Colon (tissue), 2 donors: ENCODE measurements at regions not wholly inside any gene's neighbourhood (a gene's known extent, or its start where the extent isn't known, plus 50 kb on each side); places are given as distances from the start of the nearest gene placed in this dataset.
"Not testable (repeated sequence)": the region's sequence is repeated elsewhere in the genome, so short reads cannot be mapped to it uniquely, and the experiment has no call there.

Experiments used
- FAIRE-seq: peaks from 2 replicates; lab custom pipeline; 2012; peaks lifted over from hg19 to GRCh38; lab: Jason Lieb, UNC
- donor health status: control.
- donor health status: control.

DNA sequence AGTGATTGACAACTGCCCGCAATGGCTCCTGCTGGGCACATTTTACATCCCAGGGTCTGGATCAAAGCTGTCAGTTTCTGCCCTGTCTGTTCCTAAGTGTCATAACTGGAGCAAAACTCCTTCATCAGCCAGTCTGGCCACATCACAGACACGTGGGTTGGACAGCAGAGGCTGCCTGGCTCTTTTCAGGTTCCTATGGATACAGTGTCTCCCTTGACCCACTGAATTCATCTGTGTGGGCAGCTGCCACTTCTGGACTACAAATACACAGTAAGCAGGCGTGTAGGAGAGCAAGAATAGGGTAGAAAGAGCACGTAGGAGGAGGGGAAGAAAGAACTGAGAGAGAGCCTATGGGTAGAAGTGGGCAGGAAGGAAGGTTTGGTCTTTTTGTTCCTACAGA lies 238.0 kb downstream of the ENC1 start:
- no peak for FAIRE-seq

DNA sequence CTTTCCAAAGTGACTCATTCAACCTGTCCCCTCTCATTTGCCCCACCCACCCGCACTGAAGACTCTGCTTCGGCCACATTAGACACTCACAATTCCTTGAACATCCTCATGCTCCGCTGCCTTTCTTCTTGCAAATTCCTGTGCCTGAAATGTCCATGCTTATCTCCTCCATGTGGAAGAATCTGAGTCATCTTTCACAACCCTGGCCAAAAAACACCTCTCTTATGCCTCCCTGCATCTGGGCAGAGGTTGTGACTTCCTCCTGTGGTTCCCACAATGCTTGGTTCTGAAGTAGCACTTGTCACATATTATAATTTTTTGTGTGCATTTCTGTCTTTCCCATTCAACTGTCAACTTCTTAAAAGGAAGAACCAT lies 238.6 kb downstream of the ENC1 start:
- FAIRE-seq, result no peak

DNA sequence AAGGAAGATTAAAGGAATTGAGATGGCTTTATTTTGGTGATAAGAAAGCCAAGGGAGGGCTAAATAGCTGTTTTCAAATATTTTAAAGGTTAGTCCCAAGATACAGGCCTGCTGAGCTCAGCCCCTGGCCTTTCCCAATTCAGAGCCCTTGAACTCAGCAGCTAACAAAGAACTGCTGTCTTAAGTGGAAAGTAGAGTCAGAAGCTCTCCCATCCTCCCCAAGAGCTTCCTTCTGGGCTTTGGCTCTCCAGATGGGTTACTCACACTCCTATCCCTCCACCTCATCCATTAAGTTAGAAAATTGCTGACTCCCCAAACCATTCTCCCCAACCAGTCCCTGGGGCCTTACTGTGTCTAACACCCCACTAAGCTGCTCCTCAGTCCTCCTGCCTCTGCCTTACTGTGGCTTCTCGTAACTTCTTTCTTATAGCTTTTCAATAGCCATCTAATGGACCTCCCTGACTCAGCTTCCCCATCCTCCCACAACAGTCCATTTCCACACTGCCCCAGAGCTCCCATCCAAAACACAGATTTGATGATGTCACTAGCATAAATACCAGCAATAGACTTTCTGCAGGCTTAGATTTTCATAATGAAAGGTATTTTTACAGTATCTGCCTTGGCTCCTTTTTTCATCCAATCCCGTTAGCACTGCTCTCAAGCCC lies 239.1 kb downstream of the ENC1 start:
- FAIRE-seq, result no peak

DNA sequence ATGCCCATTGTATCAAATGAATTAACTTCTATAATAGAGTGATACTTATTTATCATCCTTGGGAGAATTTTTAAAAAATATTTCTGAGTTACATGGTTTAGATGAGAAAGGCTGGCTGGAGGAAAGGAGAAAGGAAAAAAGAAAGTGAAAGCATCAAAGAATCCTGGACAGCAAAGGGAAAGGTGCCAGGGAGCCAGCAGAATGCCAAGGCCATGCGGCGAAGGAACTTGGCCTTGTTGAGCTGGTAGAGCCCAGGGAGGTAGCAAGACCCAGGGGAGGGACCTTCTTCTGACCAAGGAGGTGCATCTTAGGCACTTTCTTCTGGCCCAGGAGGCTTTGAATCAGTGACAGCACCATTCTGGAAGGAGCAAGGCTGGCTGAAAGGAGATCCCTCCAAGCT lies 240.5 kb downstream of the ENC1 start:
- no peak for FAIRE-seq

DNA sequence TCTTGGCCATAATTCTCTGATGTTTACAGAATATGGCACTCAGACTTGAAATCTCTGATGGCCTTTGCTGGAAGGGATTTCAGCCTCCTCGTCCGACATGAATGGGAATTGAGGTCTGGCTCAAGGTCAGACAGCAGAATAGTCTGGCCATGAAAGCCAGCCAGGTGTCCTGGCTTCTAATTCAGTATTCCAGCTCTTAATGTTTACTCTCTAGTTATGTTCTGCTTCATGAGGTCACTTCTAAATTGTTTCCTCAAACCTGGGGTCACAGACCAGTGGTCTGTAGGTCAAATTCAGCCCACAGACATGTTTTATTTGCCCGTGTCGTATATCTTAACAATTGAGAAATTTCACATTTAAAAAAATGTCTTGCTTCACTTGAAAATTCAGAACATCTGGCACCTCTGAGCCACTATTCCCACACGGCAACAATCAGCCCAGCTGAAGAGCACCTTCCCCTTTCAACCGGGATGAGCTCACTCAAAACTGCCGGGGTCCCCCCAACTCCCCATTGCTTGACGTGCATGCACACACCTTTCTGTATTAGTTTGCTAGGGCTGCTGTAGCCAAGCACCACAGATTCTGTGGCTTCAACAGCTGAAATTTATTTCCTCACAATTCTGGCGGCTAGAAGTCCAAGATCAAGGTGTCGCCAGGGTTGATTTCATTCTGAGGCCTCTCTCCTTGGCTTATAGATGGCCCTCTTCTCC lies 243.5 kb downstream of the ENC1 start:
- no peak for FAIRE-seq

DNA sequence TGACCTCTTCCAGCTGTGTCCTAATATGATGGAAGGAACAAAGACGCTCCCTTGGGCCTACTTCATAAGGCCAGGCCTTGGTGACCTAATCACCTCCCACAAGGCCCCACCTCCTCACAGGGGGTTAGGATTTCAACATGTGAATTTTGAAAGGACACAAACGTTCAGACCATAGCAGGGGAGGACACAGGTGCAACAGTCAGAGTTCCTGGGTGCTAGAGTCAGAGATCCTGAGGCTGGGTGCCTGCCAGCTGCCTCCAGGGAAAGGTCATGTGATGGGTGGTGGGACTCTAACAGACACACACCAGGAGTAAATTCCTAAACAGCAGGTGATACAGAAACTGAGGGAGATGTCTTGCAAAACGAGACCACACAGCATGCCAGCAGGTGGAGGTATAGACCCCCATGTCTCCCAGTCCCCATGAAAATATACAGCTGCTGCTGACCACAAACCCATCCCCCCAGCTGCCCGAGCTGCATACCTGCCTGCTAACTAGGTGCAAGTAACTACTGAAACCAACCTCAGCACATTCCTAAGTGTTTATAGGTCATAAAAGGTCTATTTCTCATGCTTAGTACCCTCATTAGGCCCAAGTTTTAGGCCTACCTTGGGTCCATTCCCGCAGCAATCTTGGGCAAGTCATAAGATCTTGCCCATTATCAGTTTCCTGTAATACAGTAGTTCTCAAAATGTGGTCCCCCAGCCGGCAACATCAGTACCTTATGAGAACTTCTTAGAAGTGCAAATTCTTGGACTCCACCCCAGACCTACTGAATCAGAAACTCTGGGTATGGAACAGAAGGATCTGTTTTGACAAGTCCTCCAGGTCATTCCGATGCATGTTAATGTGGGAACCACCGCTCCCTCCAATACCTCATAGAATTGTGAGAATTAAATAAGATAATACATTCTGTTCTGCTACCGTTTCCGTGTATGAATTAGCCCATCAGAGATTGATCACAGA lies 245.3 kb downstream of the ENC1 start:
- no peak for FAIRE-seq

DNA sequence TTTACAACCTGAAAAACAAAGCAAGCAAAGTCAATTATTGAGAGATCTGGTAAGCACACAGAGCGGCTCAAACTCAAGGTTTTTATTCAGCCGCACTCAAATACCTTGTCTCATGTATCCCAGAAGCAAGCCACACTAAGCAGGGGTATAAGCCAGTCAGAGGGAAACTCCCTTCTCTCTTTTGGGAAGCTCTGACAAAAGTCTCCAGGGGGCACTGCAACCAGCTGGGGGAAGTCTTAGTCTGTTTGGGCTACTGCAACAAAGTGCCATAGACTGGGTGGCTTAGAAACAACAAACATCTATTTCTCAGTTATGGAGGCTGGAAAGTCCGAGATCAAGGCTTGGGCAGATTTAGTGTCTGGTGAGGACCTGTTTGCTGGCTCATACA lies 246.0 kb downstream of the ENC1 start:
- FAIRE-seq, result no peak

DNA sequence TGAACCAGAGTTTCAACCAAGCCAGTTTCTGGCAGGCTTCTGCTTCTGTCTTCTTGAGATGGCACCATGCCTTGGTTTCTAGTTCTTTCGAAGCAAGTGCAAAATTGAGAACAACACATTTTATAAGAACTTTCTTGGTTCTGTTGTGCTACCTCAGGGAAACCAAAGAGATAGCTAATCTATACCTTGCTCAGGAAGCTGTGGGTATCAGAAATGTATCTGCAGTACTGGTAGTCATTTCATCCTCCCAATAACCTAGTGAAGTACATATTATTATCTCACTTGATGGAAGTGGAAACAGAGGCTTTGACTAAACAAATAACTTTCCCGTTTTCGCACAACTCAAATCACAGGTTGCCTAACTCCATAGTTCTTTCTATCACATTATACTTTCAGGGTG lies 246.6 kb downstream of the ENC1 start:
- FAIRE-seq, result no peak

DNA sequence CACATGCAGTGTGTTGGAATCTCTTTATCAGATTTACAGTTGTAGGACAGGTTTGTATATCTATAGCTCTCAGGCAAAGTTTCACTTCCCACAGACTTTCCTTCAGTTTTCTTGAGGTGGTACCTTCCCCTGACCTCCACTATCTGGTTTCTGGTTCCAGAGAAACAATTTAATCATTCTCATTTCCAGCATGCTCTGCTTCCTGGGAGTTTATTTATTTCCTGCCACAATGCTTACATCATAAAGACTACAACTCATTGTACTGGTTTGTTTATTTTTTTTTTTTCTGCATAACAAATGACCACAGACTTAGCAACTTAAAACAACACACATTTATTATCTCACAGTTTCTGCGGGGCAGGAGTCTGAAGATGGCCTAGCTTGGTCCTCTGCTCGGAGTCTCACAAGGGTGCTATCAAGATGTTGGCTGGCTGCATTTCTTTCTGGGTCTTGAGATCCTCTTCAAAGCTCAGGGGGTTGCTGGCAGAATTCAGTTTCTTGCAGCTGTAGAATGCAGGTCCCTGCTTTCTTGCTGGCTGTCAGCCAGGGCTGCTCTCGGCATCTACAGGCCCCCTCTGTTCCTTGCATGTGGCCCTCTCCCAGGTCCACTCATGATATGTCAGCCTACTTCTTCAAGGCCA lies 247.7 kb downstream of the ENC1 start:
- no peak for FAIRE-seq

DNA sequence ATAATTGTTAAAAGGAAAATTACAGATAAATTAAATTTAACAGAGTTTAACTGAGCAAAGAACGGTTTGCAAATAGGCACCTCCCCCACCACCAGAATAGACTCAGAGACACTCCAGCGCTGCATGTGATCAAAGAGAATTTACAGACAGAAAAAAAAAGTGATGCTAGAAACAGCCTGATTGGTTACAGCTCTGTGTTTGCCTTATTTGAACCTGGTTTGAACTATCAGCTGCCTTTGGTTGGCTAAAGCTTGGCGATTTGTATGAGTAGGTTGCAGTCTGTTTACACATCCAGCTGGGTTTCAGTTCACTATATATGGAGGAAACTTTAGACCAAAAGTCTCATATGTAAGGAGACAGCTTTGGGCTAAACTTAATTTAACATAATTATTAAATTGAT lies 249.1 kb downstream of the ENC1 start:
- no peak for FAIRE-seq

DNA sequence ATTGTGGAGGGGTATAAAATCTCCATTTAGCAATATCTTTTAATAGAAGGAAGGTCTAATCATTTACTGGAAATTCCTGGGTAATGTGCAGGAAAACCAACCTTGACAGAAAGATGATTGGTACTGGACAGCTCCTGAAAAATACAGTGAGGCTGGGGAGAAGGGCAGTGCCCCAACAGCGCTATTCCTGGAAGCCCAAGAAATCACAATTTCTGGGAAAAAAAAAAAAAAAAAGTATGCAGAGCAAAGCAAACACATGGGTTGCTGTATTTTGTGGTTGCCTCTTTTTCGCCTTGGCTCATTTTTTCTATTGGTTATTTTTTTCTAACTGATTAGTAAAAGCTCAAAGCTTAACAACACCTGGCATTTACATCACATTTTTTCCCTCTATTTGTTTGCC lies 249.7 kb downstream of the ENC1 start:
- FAIRE-seq, result no peak

DNA sequence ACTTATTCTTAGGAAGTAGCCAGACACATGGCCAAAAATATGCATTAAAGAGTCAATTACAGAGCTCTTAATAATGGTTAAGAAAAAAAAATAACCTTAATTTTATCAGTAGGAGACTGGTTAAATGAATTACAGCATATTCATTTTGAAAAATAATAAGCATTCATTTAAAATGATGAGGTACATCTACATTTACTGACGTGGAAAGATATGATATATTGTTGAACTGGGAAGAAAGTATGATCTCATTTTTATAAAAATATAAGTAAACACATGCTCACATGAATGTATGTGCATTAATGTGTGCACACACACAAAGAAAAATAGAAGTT lies 250.3 kb downstream of the ENC1 start:
- FAIRE-seq, result no peak

DNA sequence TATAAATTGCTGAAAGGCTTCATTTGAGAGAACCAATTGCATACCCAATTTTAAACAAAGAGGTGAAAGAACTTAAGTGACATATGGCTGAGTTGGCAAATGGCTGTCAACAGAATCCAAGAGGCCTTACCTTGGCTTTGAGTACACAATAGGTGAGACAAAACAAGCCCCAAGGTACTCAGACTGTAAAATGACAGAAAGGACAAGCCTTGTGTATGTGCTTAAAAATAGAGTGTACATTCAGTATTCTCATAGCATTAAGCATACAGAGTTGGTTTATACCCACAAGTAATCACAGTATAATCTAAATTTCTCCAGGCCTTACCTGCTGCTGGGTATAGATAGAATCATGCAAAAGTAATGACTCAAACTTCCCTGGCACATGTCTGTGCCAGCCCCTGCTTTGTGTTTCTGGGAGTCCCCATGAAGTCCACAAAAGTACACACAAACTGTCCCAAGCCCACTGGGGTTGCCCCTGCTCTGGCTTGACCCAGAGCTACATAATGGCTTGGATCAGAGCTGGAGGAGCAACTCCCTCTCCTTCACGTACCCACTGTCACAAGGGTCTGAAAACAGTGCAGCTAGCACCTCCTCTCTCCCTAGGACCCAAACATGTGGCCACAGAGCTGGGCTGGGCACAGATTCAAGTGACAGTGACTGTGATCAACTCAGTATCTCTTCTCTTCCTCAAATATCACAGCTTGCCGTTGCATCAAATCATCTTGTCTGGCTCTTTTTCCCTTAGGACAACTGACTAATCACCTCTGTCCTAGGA lies 250.8 kb downstream of the ENC1 start:
- no peak for FAIRE-seq

DNA sequence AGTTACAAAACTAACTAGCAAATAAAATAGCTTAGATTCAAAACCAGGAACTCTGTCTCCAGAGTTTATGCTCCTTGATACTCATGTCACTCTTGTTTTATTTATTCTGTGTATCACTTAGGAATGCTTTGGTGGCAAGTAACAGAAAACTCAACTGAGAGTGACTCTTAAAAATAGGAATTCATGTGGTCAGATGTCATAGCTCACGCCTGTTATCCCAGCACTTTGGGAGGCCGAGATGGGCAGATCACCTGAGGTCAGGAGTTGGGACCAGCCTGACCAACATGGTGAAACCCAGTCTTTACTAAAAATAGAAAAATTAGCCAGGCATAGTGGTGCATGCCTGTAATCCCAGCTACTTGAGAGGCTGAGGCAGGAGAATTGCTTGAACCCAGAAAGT lies 252.1 kb downstream of the ENC1 start:
- not testable (repeated sequence) for FAIRE-seq

DNA sequence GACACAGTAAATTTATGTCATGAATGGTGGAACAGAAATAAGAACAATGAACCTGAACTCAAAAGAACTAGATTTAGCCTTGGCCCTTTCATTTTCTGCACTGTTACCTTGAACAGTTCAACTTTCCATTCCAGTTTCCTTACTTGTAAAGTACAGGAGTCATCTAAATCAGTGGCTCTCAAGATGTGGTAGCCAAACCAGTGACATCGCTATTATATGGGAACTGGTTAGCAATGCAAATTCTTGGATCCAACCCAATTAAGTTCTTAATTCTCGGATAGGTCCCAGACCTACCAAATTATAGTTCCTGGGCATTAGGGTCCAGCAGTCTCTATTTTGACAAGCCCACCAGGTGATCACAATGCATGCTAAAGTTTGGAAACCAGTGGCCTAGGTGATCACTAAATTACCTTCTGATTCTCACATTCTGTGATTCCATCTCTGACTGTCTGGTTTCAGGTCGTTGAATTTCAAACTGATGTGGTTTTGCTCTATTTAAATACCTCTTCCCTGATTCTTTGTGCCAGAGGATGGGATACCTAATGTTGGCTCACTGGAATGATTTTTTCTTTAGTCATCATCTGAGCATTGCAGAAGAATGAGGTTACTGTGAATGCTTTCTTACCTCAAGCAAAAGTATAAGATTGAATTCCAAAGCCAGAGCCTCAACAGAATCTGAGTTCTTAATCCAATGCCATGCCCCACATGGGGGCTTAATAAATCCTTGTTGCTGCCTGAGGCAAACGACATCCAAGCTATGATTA lies 253.8 kb downstream of the ENC1 start:
- no peak for FAIRE-seq

DNA sequence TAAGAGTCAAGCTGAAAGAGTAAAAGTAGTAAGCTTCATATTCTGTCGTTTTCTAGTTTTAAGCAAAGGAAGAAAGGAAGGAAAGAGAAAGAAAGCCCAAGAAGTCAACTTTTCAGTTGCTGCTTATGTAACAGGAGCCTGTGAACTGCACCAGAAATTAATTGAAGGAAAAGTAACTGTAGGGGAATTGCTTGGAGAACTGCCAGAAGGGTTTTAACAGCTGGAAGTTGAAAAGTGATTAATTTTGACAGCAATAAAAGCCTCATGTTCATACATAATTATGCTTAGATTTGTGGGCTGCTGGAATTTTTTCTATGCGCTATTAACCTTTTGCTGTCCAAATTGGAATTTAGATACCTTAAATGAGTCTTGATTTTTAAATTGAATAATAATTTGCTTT lies 255.7 kb downstream of the ENC1 start:
- no peak for FAIRE-seq

DNA sequence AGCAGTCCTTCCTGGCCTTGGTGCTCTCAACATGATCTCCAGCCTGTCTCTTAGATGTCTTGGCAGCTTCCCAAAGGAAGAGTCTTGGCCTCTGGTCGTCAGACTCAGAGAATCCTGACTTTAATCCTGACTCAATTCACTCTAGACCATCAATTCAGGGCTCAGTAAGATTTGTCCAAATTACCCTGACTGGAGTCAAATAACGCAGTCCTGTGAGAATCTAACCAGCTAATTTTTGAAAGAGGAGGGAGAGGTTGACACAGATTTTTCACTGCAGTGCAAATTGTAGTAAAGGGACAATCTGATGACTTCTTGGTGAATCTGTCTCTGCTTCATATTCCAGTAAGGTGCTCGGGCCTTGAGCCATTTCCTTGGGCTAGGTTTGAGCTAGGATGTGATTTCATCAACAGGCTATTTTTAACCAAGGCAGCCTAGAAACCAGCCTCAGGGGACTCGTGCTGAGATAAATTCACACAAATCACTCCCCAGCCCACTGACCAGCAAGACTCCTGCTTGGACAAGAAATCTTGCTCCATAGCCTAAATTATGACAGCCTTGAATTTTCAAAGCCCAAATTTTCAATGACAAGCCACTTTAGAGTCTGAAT lies 257.4 kb downstream of the ENC1 start:
- no peak for FAIRE-seq

DNA sequence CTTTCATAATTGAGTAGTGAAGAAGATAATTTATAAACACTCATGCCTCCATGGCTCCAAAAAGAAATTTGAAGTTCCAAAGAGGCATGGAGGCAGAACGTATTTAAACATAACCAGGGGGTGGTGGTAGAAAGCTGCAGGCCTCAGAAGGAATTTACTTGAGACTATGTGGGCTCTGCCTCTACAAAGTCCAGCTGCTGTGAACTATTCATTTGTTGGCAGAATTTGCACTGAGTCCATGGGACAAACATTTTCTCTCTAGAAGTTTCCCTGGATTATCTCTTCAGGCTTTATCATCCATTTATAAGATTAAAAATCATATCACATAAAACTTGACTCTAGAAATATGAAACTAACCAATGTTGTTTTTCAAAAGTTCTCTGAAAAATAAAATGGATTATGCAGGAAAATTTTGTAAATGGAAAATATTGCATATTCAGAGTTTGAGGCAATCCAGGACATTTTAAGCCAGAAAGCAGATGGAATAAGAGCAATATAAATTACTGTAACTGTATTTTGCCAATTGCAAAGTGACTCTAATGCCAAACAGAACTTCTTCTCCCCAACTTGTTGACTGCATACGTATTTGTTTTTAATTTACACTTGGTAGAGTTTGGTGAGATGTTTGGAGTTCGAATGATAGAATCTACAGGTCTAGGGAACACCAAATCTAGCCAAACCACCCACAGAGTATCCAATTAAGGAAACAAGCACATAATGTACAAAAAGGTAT lies 258.2 kb downstream of the ENC1 start:
- FAIRE-seq, result no peak

DNA sequence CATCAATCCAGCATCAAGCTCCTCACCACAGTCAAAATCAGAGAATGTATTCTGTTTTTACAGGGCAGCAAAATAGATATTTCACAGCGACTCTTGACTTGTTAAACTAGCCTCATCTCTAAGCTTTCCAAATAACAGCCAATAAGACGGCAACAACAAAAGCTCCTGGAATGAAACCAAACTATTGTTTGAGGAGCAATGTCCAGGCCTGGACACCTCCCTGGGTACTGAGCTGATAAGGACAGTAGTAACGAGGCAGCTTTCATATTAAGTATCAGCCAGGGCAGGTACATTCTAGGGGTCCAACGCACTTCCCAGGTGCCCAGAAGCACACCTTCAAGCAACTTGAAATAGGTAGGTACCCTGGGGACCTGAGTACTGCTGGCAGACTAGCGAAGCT lies 260.3 kb downstream of the ENC1 start:
- no peak for FAIRE-seq

DNA sequence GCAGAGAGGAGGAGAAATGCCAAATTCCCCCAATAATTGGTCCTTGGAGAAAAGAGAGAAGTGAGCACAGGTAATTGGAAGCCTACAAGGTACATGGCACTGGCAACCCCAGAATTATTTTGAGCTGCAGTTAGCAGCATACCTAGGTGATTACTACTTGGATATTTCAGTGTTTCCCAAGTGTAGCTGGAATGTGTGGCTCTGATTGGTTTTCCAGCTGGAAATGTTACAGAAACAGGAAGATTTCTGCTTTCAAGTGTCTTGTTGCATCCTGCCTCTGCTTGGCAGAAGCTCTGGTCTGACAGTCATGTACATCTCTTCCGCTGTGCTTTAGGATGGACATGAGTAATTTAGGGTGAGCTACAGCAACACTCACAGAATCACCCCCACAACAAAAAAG lies 262.1 kb downstream of the ENC1 start:
- FAIRE-seq, result no peak
